ENCODE measurements at regions not wholly inside any gene's neighbourhood (a gene's known extent, or its start where the extent isn't known, plus 50 kb on each side); places are given as distances from the start of the nearest gene placed in this dataset.

GRCh38 chr7:25680636-25681035, 452.4 kb upstream of the NPVF start:
- no peak for TF ChIP-seq CTCF (IDR thresholded peaks at IDR 0.05; ENCODE audit: insufficient read depth, low read depth, low read length)
- no peak for TF ChIP-seq EZH2 (IDR thresholded peaks at IDR 0.05; ENCODE audit: insufficient read depth, low read length)

Data from astrocyte (in vitro differentiated cells and primary cell).